Right lobe of liver (tissue), 6 donors: ENCODE measurements at regions not wholly inside any gene's neighbourhood (a gene's known extent, or its start where the extent isn't known, plus 50 kb on each side); places are given as distances from the start of the nearest gene placed in this dataset.
"Not testable (repeated sequence)": the region's sequence is repeated elsewhere in the genome, so short reads cannot be mapped to it uniquely, and the experiment has no call there.

Experiments used
- ATAC-seq, 4 donors: fragments of 200-7000 bp; cut with Tn5 transposase; one replicate each; pipeline ENCODE4 v1.9.1; 2020; ENCODE audit warnings: mild to moderate bottlenecking in 4 of 4, moderate library complexity in 4 of 4
- DNase-seq, 3 donors: peaks; one replicate each; pipeline ENCODE4 v3.0.0-alpha.2; 2020
- H3K27ac ChIP-seq, 3 donors: fragments of 200-600 bp; one replicate each; pipeline ENCODE4 v1.8.0; 2022
- H3K27me3 ChIP-seq, 2 donors: fragments of 200-600 bp; one replicate each; pipeline ENCODE4 v1.8.0; 2022
- H3K36me3 ChIP-seq, 4 donors: fragments of 200-600 bp; sonication (generic) in 1 of 4; one replicate each; pipeline versions ENCODE4 v1.5.1 to v1.8.0; 2017 to 2022; ENCODE audit warnings: control low read depth in 1 of 4
- H3K4me1 ChIP-seq, 4 donors: fragments of 200-600 bp; sonication (generic) in 1 of 4; one replicate each; pipeline versions ENCODE4 v1.5.1 to v1.8.0; 2017 to 2022; ENCODE audit warnings: control low read depth in 1 of 4
- H3K4me3 ChIP-seq, 3 donors: fragments of 200-600 bp; one replicate each; pipeline ENCODE4 v1.8.0; 2022
- H3K9me3 ChIP-seq, 4 donors: fragments of 200-600 bp; sonication (generic) in 1 of 4; one replicate each; pipeline versions ENCODE4 v1.5.1 to v1.8.0; 2017 to 2022; ENCODE audit warnings: control low read depth in 1 of 4
- CTCF ChIP-seq, 4 donors: fragments of 200-600 bp in 3 of 4; fragments of 450-650 bp in 1 of 4; IDR thresholded peaks; one replicate each; pipeline versions ENCODE4 v1.5.1 to v1.8.0; 2016 to 2022; ENCODE audit warnings: antibody characterized with exemption in 4 of 4, mild to moderate bottlenecking in 2 of 4
- POLR2A ChIP-seq: fragments of 450-650 bp; IDR thresholded peaks from one replicate; pipeline ENCODE4 v1.6.1; 2017; ENCODE audit warnings: antibody characterized with exemption, mild to moderate bottlenecking
- WGBS: methylation state at CpG from one replicate; pipeline ENCODE4 v1.1.6; 2018; ENCODE audit warnings: low coverage, low lambda C conversion rate; ENCODE audit not compliant: insufficient coverage; ENCODE audit errors: missing lambda C conversion rate; 5-methylcytosine and 5-hydroxymethylcytosine counted together
- intact Hi-C, 2 donors: fragments of 100-400 bp; cut with DNase I; formaldehyde crosslinking; loops; one replicate each; pipeline versions ENCODE4 v1.11.2 to v1.14.1; 2022
- donor health status: DM: no; HTN: yes; CAD: no.
- donor health status: DM: no; HTN: no; CAD: no.
- donor health status: DM: no; HTN: no; CAD: no.
- donor health status: DM: no; HTN: yes; CAD: no.
- donor health status: DM: no; HTN: yes; CAD: no.

GRCh38 chr10:43921881-43922280 is 273.2 kb upstream of the ZNF32 start:
- DNase-seq: no peak
- ATAC-seq: peak in 1 of 4 donors; percentile 29

GRCh38 chr10:43921478-43921877 is 272.8 kb upstream of the ZNF32 start:
- Histone ChIP-seq H3K9me3 (no peaks in the 10 kb centered on the region), H3K4me1 (no peaks in the 10 kb centered on the region), H3K27me3 (no peaks in the 10 kb centered on the region), H3K27ac (no peak overlapping the region), H3K4me3 (no peak overlapping the region), H3K36me3 (no peaks in the 10 kb centered on the region)
- TF ChIP-seq POLR2A: no peak
- no peak for TF ChIP-seq CTCF (IDR thresholded peaks at IDR 0.05)
- intact Hi-C loops: no loop called here
- ATAC-seq: no peak
- WGBS: 90% methylated on average over 2 of the region's 6 CpGs
- DNase-seq: no peak

More at GRCh38 chr10:43921881-43922280, 273.2 kb upstream of the ZNF32 start:
- H3K9me3 ChIP-seq: no peaks in the 10 kb centered on the region
- H3K36me3 ChIP-seq: no peaks in the 10 kb centered on the region
- intact Hi-C loops: no loop called here
- H3K27me3 ChIP-seq: no peaks in the 10 kb centered on the region
- H3K4me3 ChIP-seq: no peak overlapping the region
- TF ChIP-seq POLR2A (no peak), CTCF (IDR thresholded peaks at IDR 0.05) (no peak)
- H3K4me1 ChIP-seq: no peaks in the 10 kb centered on the region
- WGBS: no CpG with 5 or more reads among the region's 9 CpGs
- H3K27ac ChIP-seq: no peak overlapping the region

GRCh38 chr10:43920236-43920758 is 271.6 kb upstream of the ZNF32 start:
- WGBS: 67% methylated on average over 1 of the region's 12 CpGs
- H3K4me1 ChIP-seq, ATAC-seq, intact Hi-C loops, H3K36me3 ChIP-seq, H3K4me3 ChIP-seq, H3K9me3 ChIP-seq, H3K27ac ChIP-seq, H3K27me3 ChIP-seq: not testable (repeated sequence)
- peak in 1 of 3 donors; percentile 29 for DNase-seq

GRCh38 chr10:43913676-43914235 is 265.1 kb upstream of the ZNF32 start:
- Histone ChIP-seq H3K27me3 (no peaks in the 10 kb centered on the region), H3K4me1 (no peaks in the 10 kb centered on the region), H3K4me3 (no peak overlapping the region), H3K27ac (no peak overlapping the region), H3K36me3 (no peaks in the 10 kb centered on the region), H3K9me3 (no peaks in the 10 kb centered on the region)
- ATAC-seq (no peak), DNase-seq (peak in 1 of 3 donors; percentile 31)
- intact Hi-C loops: no loop called here
- 69% methylated on average over 7 of the region's 8 CpGs for WGBS
- TF ChIP-seq POLR2A (no peak), CTCF (IDR thresholded peaks at IDR 0.05) (no peak)

GRCh38 chr10:43912469-43912868 is 263.8 kb upstream of the ZNF32 start:
- no peak for TF ChIP-seq CTCF (IDR thresholded peaks at IDR 0.05)
- no peak for TF ChIP-seq POLR2A
- no peak overlapping the region for H3K27ac ChIP-seq
- no peak for ATAC-seq
- peak in 1 of 3 donors; percentile 14 for DNase-seq
- H3K4me3 ChIP-seq: no peak overlapping the region
- intact Hi-C loops: no loop called here
- H3K9me3 ChIP-seq: no peaks in the 10 kb centered on the region
- no peaks in the 10 kb centered on the region for H3K27me3 ChIP-seq
- no peaks in the 10 kb centered on the region for H3K36me3 ChIP-seq
- no peaks in the 10 kb centered on the region for H3K4me1 ChIP-seq
- WGBS: 35% methylated on average over 3 of the region's 3 CpGs
